Adrenal gland (tissue), 5 donors: ENCODE measurements at regions not wholly inside any gene's neighbourhood (a gene's known extent, or its start where the extent isn't known, plus 50 kb on each side); places are given as distances from the start of the nearest gene placed in this dataset.

Source experiments
- CTCF ChIP-seq, 6 experiments: fragments of 450-650 bp in 4 of 6; fragments of 200-600 bp in 2 of 6; sonication (generic) in 1 of 6; IDR thresholded peaks; 1 replicate in 5 of 6; 2 replicates in 1 of 6; pipeline versions ENCODE4 v1.5.1 to v1.8.0; 2016 to 2021; ENCODE audit warnings: antibody characterized with exemption in 6 of 6, mild to moderate bottlenecking in 2 of 6, moderate library complexity in 1 of 6
- POLR2A ChIP-seq, 2 donors: fragments of 450-650 bp; IDR thresholded peaks; one replicate each; pipeline ENCODE4 v1.6.1; 2017; ENCODE audit warnings: antibody characterized with exemption in 2 of 2, mild to moderate bottlenecking in 2 of 2, moderate library complexity in 1 of 2
- donor health status: DM: no; HTN: no; CAD: no.

- TF ChIP-seq CTCF (IDR thresholded peaks at IDR 0.05) = no peak
- no peak for TF ChIP-seq POLR2A (IDR thresholded peaks at IDR 0.05)
Measured at GRCh38 chrX:134181275-134181660, 55.7 kb upstream of the CCDC160 start.
